SK-N-SH (cell line): ENCODE measurements at regions not wholly inside any gene's neighbourhood (a gene's known extent, or its start where the extent isn't known, plus 50 kb on each side); places are given as distances from the start of the nearest gene placed in this dataset.

Source experiments
- CTCF ChIA-PET: fragments of 300-600, 350-600 bp; formaldehyde crosslinking; extraction: SDS; loops from one replicate; lab custom pipeline; 2021; lab: Yijun Ruan, JAX
- POLR2A ChIA-PET: fragments of 350-600 bp; sonication (Branson Sonifier 250); formaldehyde crosslinking; extraction: SDS; loops from one replicate; lab custom pipeline; 2020; ENCODE audit warnings: antibody characterized with exemption, inconsistent platforms; lab: Yijun Ruan, JAX
- DNase-seq: peaks from one replicate; pipeline ENCODE4 v3.0.0; 2012
- H2AFZ ChIP-seq: fragments of 200-600 bp; sonication (generic); 2 replicates; pipeline ENCODE4 v1.8.1; 2016; ENCODE audit warnings: antibody characterized with exemption, mild to moderate bottlenecking, low read depth
- H3F3A ChIP-seq: fragments of 200-600 bp; sonication (generic); replicated peaks from 2 replicates; pipeline ENCODE3; 2016; ENCODE audit warnings: antibody characterized with exemption, mild to moderate bottlenecking; ENCODE audit not compliant: insufficient read depth
- H3K27ac ChIP-seq, 2 experiments: fragments of 200-500 bp in 1 of 2; fragments of 200-600 bp in 1 of 2; sonication (Bioruptor generic) in 1 of 2; sonication (generic), shearing (Covaris generic) in 1 of 2; 2 replicates each; pipeline versions ENCODE4 v1.5.1 to v1.6.1; 2014 to 2016; ENCODE audit warnings: low read depth in 2 of 2, inconsistent platforms in 1 of 2, low read length in 1 of 2, mild to moderate bottlenecking in 1 of 2, mixed read lengths in 1 of 2
- H3K27me3 ChIP-seq: fragments of 200-600 bp; sonication (generic), shearing (Covaris generic); 2 replicates; pipeline ENCODE4 v1.6.1; 2016; ENCODE audit warnings: mixed run types; ENCODE audit not compliant: insufficient read depth
- H3K36me3 ChIP-seq, 2 experiments: fragments of 200-500 bp in 1 of 2; fragments of 200-600 bp in 1 of 2; sonication (Bioruptor generic) in 1 of 2; sonication (generic) in 1 of 2; replicated peaks in 1 of 2; 2 replicates each; pipeline versions ENCODE3 to v1.5.1; 2014 to 2016; ENCODE audit warnings: low read length in 1 of 2, mild to moderate bottlenecking in 1 of 2; ENCODE audit not compliant: insufficient read depth in 2 of 2, control insufficient read depth in 1 of 2
- H3K4me1 ChIP-seq, 2 experiments: fragments of 200-500 bp in 1 of 2; fragments of 200-600 bp in 1 of 2; sonication (Bioruptor generic) in 1 of 2; sonication (generic), shearing (Covaris generic) in 1 of 2; 2 replicates each; pipeline versions ENCODE4 v1.5.1 to v1.6.1; 2014 to 2016; ENCODE audit warnings: low read depth in 1 of 2, low read length in 1 of 2, mixed run types in 1 of 2; ENCODE audit not compliant: insufficient read depth in 2 of 2, control insufficient read depth in 1 of 2
- H3K4me2 ChIP-seq: fragments of 200-600 bp; sonication (generic), shearing (Covaris generic); 2 replicates; pipeline ENCODE4 v1.6.1; 2017; ENCODE audit warnings: mixed run types
- H3K4me3 ChIP-seq, 2 experiments: fragments of 200-500 bp in 1 of 2; fragments of 200-600 bp in 1 of 2; sonication (Bioruptor generic) in 1 of 2; sonication (generic), shearing (Covaris generic) in 1 of 2; 2 replicates each; pipeline versions ENCODE4 v1.5.1 to v1.8.1; 2014 to 2016; ENCODE audit warnings: low read depth in 2 of 2, inconsistent platforms in 1 of 2, low read length in 1 of 2, mild to moderate bottlenecking in 1 of 2, mixed read lengths in 1 of 2, moderate library complexity in 1 of 2
- H3K79me2 ChIP-seq: fragments of 200-600 bp; sonication (generic); 2 replicates; pipeline ENCODE4 v1.8.1; 2017; ENCODE audit warnings: mild to moderate bottlenecking; ENCODE audit not compliant: insufficient read depth
- H3K9ac ChIP-seq: fragments of 200-600 bp; sonication (generic); 2 replicates; pipeline ENCODE4 v1.6.1; 2017; ENCODE audit warnings: mixed run types
- H3K9me2 ChIP-seq: fragments of 200-600 bp; sonication (generic); 2 replicates; pipeline ENCODE4 v1.6.1; 2017; ENCODE audit warnings: mixed run types
- H3K9me3 ChIP-seq: fragments of 200-600 bp; sonication (generic); 2 replicates; pipeline ENCODE4 v1.6.1; 2017; ENCODE audit warnings: mixed run types, mild to moderate bottlenecking, moderate library complexity
- H4K20me1 ChIP-seq: fragments of 200-600 bp; sonication (generic); 2 replicates; pipeline ENCODE4 v1.6.1; 2017; ENCODE audit warnings: mild to moderate bottlenecking, mixed run types; ENCODE audit not compliant: insufficient read depth
- GATA2 ChIP-seq: sonication (generic); formaldehyde crosslinking; IDR thresholded peaks from 2 replicates; pipeline ENCODE4 v1.5.0; 2020; ENCODE audit warnings: mild to moderate bottlenecking, missing genetic modification reagents
- IRF3 ChIP-seq: fragments of 150-350 bp; IDR thresholded peaks from 2 replicates; pipeline ENCODE4 v1.6.1; 2016; ENCODE audit warnings: mild to moderate bottlenecking, low read depth, low read length
- NRF1 ChIP-seq: IDR thresholded peaks from 2 replicates; pipeline ENCODE4 v1.6.1; 2012; ENCODE audit warnings: low read depth, mild to moderate bottlenecking, low read length
- RCOR1 ChIP-seq: fragments of 150-350 bp; IDR thresholded peaks from 2 replicates; pipeline ENCODE4 v1.6.1; 2017; ENCODE audit warnings: antibody characterized with exemption, low read length
- RFX5 ChIP-seq: IDR thresholded peaks from 2 replicates; pipeline ENCODE4 v1.6.1; 2012; ENCODE audit warnings: mild to moderate bottlenecking, improper control_type of control experiment, low read length
- TAF1 ChIP-seq: IDR thresholded peaks from 2 replicates; pipeline ENCODE4 v1.6.1; 2012; ENCODE audit warnings: low read depth, mild to moderate bottlenecking, low read length, moderate library complexity, borderline replicate concordance
- TCF12 ChIP-seq: IDR thresholded peaks from 2 replicates; pipeline ENCODE4 v1.4.0; 2012
- USF1 ChIP-seq: IDR thresholded peaks from 2 replicates; pipeline ENCODE4 v1.4.0; 2012; ENCODE audit warnings: low read depth, borderline replicate concordance
- WGBS: methylation state at CpG from one replicate; pipeline ENCODE4 v1.1.6; 2017; ENCODE audit warnings: low lambda C conversion rate; 5-methylcytosine and 5-hydroxymethylcytosine counted together
- TF ChIP-seq, protein P1 (sequence below): IDR thresholded peaks from 2 replicates; pipeline ENCODE4 v1.6.1; 2012; ENCODE audit warnings: mild to moderate bottlenecking, low read depth, low read length, moderate library complexity
- TF ChIP-seq, protein P2 (sequence below): IDR thresholded peaks from 2 replicates; pipeline ENCODE4 v1.4.0; 2012; ENCODE audit warnings: low read depth

DNA sequence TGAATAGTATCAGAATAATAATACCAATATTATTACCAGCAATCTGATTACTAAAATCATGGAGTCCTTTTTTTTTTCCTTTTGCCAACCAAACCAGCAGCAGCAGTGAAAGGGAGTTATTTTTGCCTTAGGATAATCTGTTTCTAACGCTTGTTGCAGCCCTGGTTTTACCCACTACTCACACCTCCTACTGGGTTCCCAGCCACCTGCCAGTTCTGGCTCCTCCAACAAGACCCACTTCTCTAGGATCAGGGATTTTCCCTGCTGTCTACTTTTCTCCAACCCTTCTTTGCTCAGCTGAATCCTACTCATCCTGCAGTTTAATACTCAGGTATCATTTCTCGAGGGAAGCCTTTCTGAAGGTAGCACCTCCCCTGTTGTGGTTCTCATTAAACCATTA lies 96.8 kb upstream of the BCAR3 start:
- POLR2A ChIA-PET = no interaction called here
- Histone ChIP-seq H3K27me3 (no peaks in the 10 kb centered on the region), H3K36me3 (no peaks in the 10 kb centered on the region), H3F3A (peaks cover 30% of the 10 kb centered on the region), H3K4me3 (no peak overlapping the region), H3K27ac (no peak overlapping the region), H3K9me2 (no peaks in the 10 kb centered on the region), H3K4me2 (no peak overlapping the region), H4K20me1 (no peaks in the 10 kb centered on the region), H3K79me2 (no peaks in the 10 kb centered on the region), H2AFZ (no peak overlapping the region), H3K4me1 (peaks cover 0 to 26% of the 10 kb centered on the region in 2 experiments; a peak in 3 of 4 replicates)
- WGBS = 94% methylated on average over 2 of the region's 2 CpGs
- no peak for DNase-seq
- TF ChIP-seq IRF3 = no peak
- TF ChIP-seq TCF12 = no peak
- no peak for TF ChIP-seq USF1
- TF ChIP-seq, all 33 proteins: peak for 0
- CTCF ChIA-PET = interaction anchor here (1.4 to 1.8 kb wide), 2 partner anchors 9 to 35 kb away, joined by 4 to 7 read pairs; no protein-coding TSS in a partner anchor
- Histone ChIP-seq H3K9me3 (no peaks in the 10 kb centered on the region), H3K9ac (no peak overlapping the region)

DNA sequence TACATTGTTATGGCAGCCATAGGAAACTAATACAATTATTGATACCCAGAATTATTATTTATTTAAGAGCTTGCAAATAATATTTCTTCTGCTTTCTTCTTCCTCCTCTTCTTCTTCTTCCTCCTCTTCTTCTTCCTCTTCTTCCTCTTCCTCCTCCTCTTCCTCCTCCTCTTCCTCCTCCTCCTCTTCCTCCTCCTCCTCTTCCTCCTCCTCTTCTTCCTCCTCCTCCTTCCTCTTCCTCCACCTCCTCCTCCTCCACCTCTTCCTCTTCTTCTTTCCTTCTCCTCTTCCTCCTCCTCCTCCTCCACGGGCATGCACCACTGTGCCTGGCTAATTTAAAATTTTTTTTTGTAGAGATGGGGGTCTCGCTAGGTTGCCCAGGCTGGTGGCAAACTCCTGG lies 95.6 kb upstream of the BCAR3 start:
- POLR2A ChIA-PET = no interaction called here

More for the DNA sequence above, 95.6 kb upstream of the BCAR3 start:
- no peak overlapping the region for H3K9ac ChIP-seq
- 82% methylated on average over 2 of the region's 2 CpGs for WGBS
- DNase-seq = no peak
- H3K27me3 ChIP-seq = no peaks in the 10 kb centered on the region
- H3K9me2 ChIP-seq = no peaks in the 10 kb centered on the region
- H3K36me3 ChIP-seq = no peaks in the 10 kb centered on the region
- CTCF ChIA-PET = no interaction called here
- H3K4me2 ChIP-seq = no peak overlapping the region
- no peak overlapping the region for H3K27ac ChIP-seq
- H2AFZ ChIP-seq = no peak overlapping the region
- TF ChIP-seq, protein P1, sequence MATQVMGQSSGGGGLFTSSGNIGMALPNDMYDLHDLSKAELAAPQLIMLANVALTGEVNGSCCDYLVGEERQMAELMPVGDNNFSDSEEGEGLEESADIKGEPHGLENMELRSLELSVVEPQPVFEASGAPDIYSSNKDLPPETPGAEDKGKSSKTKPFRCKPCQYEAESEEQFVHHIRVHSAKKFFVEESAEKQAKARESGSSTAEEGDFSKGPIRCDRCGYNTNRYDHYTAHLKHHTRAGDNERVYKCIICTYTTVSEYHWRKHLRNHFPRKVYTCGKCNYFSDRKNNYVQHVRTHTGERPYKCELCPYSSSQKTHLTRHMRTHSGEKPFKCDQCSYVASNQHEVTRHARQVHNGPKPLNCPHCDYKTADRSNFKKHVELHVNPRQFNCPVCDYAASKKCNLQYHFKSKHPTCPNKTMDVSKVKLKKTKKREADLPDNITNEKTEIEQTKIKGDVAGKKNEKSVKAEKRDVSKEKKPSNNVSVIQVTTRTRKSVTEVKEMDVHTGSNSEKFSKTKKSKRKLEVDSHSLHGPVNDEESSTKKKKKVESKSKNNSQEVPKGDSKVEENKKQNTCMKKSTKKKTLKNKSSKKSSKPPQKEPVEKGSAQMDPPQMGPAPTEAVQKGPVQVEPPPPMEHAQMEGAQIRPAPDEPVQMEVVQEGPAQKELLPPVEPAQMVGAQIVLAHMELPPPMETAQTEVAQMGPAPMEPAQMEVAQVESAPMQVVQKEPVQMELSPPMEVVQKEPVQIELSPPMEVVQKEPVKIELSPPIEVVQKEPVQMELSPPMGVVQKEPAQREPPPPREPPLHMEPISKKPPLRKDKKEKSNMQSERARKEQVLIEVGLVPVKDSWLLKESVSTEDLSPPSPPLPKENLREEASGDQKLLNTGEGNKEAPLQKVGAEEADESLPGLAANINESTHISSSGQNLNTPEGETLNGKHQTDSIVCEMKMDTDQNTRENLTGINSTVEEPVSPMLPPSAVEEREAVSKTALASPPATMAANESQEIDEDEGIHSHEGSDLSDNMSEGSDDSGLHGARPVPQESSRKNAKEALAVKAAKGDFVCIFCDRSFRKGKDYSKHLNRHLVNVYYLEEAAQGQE = no peak
- TF ChIP-seq RCOR1 (no peak), NRF1 (no peak), RFX5 (no peak), TAF1 (no peak), IRF3 (no peak), TCF12 (no peak), GATA2 (no peak)
- TF ChIP-seq, protein P2, sequence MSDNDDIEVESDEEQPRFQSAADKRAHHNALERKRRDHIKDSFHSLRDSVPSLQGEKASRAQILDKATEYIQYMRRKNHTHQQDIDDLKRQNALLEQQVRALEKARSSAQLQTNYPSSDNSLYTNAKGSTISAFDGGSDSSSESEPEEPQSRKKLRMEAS = no peak
- H3F3A ChIP-seq = peaks cover 25% of the 10 kb centered on the region
- H3K4me1 ChIP-seq = peaks cover 0 to 26% of the 10 kb centered on the region in 2 experiments; a peak in 3 of 4 replicates
- no peaks in the 10 kb centered on the region for H3K9me3 ChIP-seq
- H4K20me1 ChIP-seq = no peaks in the 10 kb centered on the region
- H3K79me2 ChIP-seq = no peaks in the 10 kb centered on the region
- H3K4me3 ChIP-seq = no peak overlapping the region
